NCI-H1436 (cell line): ENCODE measurements at regions not wholly inside any gene's neighbourhood (a gene's known extent, or its start where the extent isn't known, plus 50 kb on each side); places are given as distances from the start of the nearest gene placed in this dataset.

Experiments
- DNase-seq: peaks from one replicate; lab custom pipeline; 2025; lab: John Stamatoyannopoulos, UW

- DNase-seq: no peak
These were observed 962.2 kb downstream of the ADGRL2 start for GRCh38 chr1:82762829-82763532.

- no peak for DNase-seq
These were observed 958.3 kb downstream of the ADGRL2 start for GRCh38 chr1:82759035-82759434.

- DNase-seq: no peak
These were observed 954.9 kb downstream of the ADGRL2 start for GRCh38 chr1:82755671-82756070.

- DNase-seq: no peak
These were observed 954.5 kb downstream of the ADGRL2 start for GRCh38 chr1:82755191-82755590.

GRCh38 chr1:82752046-82752445, 951.3 kb downstream of the ADGRL2 start:
- DNase-seq: no peak

- DNase-seq: no peak
These were observed 932.9 kb downstream of the ADGRL2 start for GRCh38 chr1:82733645-82734044.

GRCh38 chr1:82731216-82731615, 930.5 kb downstream of the ADGRL2 start:
- no peak for DNase-seq

GRCh38 chr1:82728206-82728605, 927.5 kb downstream of the ADGRL2 start:
- no peak for DNase-seq

GRCh38 chr1:82724246-82724645, 923.5 kb downstream of the ADGRL2 start:
- no peak for DNase-seq

GRCh38 chr1:82722608-82723007, 921.9 kb downstream of the ADGRL2 start:
- no peak for DNase-seq

- DNase-seq: no peak
These were observed 921.0 kb downstream of the ADGRL2 start for GRCh38 chr1:82721702-82722101.

- DNase-seq: no peak
These were observed 918.1 kb downstream of the ADGRL2 start for GRCh38 chr1:82718719-82719419.

- DNase-seq: no peak
These were observed 909.4 kb downstream of the ADGRL2 start for GRCh38 chr1:82710091-82710490.

- no peak for DNase-seq
These were observed 906.9 kb downstream of the ADGRL2 start for GRCh38 chr1:82707681-82708080.

- DNase-seq: no peak
These were observed 906.0 kb downstream of the ADGRL2 start for GRCh38 chr1:82706741-82707140.

GRCh38 chr1:82704966-82705365, 904.2 kb downstream of the ADGRL2 start:
- DNase-seq: no peak

GRCh38 chr1:82704393-82704792, 903.7 kb downstream of the ADGRL2 start:
- DNase-seq: no peak

- no peak for DNase-seq
These were observed 903.2 kb downstream of the ADGRL2 start for GRCh38 chr1:82703951-82704350.

- no peak for DNase-seq
These were observed 899.7 kb downstream of the ADGRL2 start for GRCh38 chr1:82700476-82700875.

GRCh38 chr1:82697965-82698364, 897.2 kb downstream of the ADGRL2 start:
- DNase-seq: peak; percentile 82

GRCh38 chr1:82695443-82695842, 894.7 kb downstream of the ADGRL2 start:
- no peak for DNase-seq

- DNase-seq: no peak
These were observed 889.7 kb downstream of the ADGRL2 start for GRCh38 chr1:82690411-82690810.

- no peak for DNase-seq
These were observed 888.5 kb downstream of the ADGRL2 start for GRCh38 chr1:82689217-82689616.

GRCh38 chr1:82686774-82687173, 886.0 kb downstream of the ADGRL2 start:
- DNase-seq: no peak
